Astrocyte of the cerebellum (primary cell): ENCODE measurements at regions not wholly inside any gene's neighbourhood (a gene's known extent, or its start where the extent isn't known, plus 50 kb on each side); places are given as distances from the start of the nearest gene placed in this dataset.

ENCODE experiments used
- DNase-seq: peaks from one replicate; pipeline ENCODE4 v3.0.0-alpha.2; 2011; ENCODE audit warnings: low read depth
- H3K4me3 ChIP-seq: 2 replicates; pipeline ENCODE4 v1.5.1; 2011; ENCODE audit warnings: mild to moderate bottlenecking, low read depth, low read length, moderate library complexity
- CTCF ChIP-seq: IDR thresholded peaks from 2 replicates; pipeline ENCODE4 v1.5.1; 2012; ENCODE audit warnings: low read length, low read depth, moderate library complexity, mild to moderate bottlenecking; ENCODE audit errors: missing control alignments
- in situ Hi-C: cut with HindIII; loops from 2 replicates; pipeline ENCODE4 v1.10.0; 2017; ENCODE audit warnings: low sequenced_read_pairs

GRCh38 chr6:90947184-90948064, 360.6 kb upstream of the MAP3K7 start:
- TF ChIP-seq CTCF, result no peak
- H3K4me3 ChIP-seq, result no peak overlapping the region
- in situ Hi-C loops, result no loop called here
- no peak for DNase-seq

GRCh38 chr6:90941885-90942284, 355.0 kb upstream of the MAP3K7 start:
- DNase-seq, result no peak
- H3K4me3 ChIP-seq, result no peak overlapping the region
- no peak for TF ChIP-seq CTCF
- in situ Hi-C loops, result no loop called here

GRCh38 chr6:90940812-90941481, 354.1 kb upstream of the MAP3K7 start:
- TF ChIP-seq CTCF, result peak; percentile 49
- DNase-seq, result peak; percentile 55
- no peak overlapping the region for H3K4me3 ChIP-seq
- in situ Hi-C loops, result no loop called here

- no peak for DNase-seq
- H3K4me3 ChIP-seq, result no peak overlapping the region
- in situ Hi-C loops, result no loop called here
- TF ChIP-seq CTCF, result no peak
Measured at GRCh38 chr6:90939906-90940305, 353.0 kb upstream of the MAP3K7 start.

- H3K4me3 ChIP-seq, result no peak overlapping the region
- peak; percentile 46 for DNase-seq
- no peak for TF ChIP-seq CTCF
- in situ Hi-C loops, result no loop called here
Measured at GRCh38 chr6:90938122-90938521, 351.2 kb upstream of the MAP3K7 start.

GRCh38 chr6:90936286-90936685, 349.4 kb upstream of the MAP3K7 start:
- TF ChIP-seq CTCF, result no peak
- in situ Hi-C loops, result no loop called here
- no peak for DNase-seq
- no peak overlapping the region for H3K4me3 ChIP-seq
